Neural cell (in vitro differentiated cells): ENCODE measurements at regions not wholly inside any gene's neighbourhood (a gene's known extent, or its start where the extent isn't known, plus 50 kb on each side); places are given as distances from the start of the nearest gene placed in this dataset.

Experiments
- H2AFZ ChIP-seq: fragments of 200-600, 300-800 bp; sonication (generic), shearing (Covaris generic); 2 replicates; pipeline ENCODE4 v1.6.0; 2014; ENCODE audit warnings: low read depth, mild to moderate bottlenecking, antibody characterized with exemption, low read length, moderate library complexity
- H3F3A ChIP-seq: fragments of 200-600 bp; shearing (Covaris generic); 2 replicates; pipeline ENCODE4 v1.6.1; 2016; ENCODE audit warnings: mild to moderate bottlenecking, moderate library complexity, mixed read lengths, antibody characterized with exemption, low read length; ENCODE audit not compliant: insufficient read depth, poor library complexity, severe bottlenecking
- H3K27ac ChIP-seq: fragments of 200-600, 300-800 bp; sonication (generic), shearing (Covaris generic); 2 replicates; pipeline ENCODE4 v1.5.1; 2014; ENCODE audit warnings: mild to moderate bottlenecking, low read length, moderate library complexity
- H3K27me3 ChIP-seq: fragments of 300-800, 200-600 bp; sonication (generic), shearing (Covaris generic); 2 replicates; pipeline ENCODE4 v1.6.0; 2014; ENCODE audit warnings: mild to moderate bottlenecking, low read depth, low read length, moderate library complexity; ENCODE audit not compliant: insufficient read depth
- H3K36me3 ChIP-seq: fragments of 300-800, 200-600 bp; sonication (generic), shearing (Covaris generic); 2 replicates; pipeline ENCODE4 v1.5.1; 2014; ENCODE audit warnings: mild to moderate bottlenecking, antibody characterized with exemption, low read length, moderate library complexity; ENCODE audit not compliant: insufficient read depth
- H3K4me2 ChIP-seq: fragments of 300-800, 200-600 bp; sonication (generic), shearing (Covaris generic); 2 replicates; pipeline ENCODE4 v1.6.0; 2014; ENCODE audit warnings: mild to moderate bottlenecking, low read length
- H3K4me3 ChIP-seq: fragments of 300-800, 200-600 bp; sonication (generic), shearing (Covaris generic); 2 replicates; pipeline ENCODE4 v1.5.1; 2014; ENCODE audit warnings: mild to moderate bottlenecking, low read length, moderate library complexity
- H3K79me2 ChIP-seq: fragments of 200-600 bp; shearing (Covaris generic); replicated peaks from 2 replicates; pipeline ENCODE4 v1.6.0; 2014; ENCODE audit warnings: mild to moderate bottlenecking, low read length, moderate library complexity; ENCODE audit not compliant: insufficient read depth
- H3K9ac ChIP-seq: fragments of 300-800, 200-600 bp; sonication (generic), shearing (Covaris generic); 2 replicates; pipeline ENCODE4 v1.6.1; 2016; ENCODE audit warnings: mild to moderate bottlenecking, low read length, mixed read lengths
- H3K9me2 ChIP-seq: fragments of 200-600 bp; shearing (Covaris generic); 2 replicates; pipeline ENCODE4 v1.6.1; 2016; ENCODE audit warnings: mild to moderate bottlenecking, low read length, mixed read lengths; ENCODE audit not compliant: insufficient read depth
- H3K9me3 ChIP-seq: fragments of 200-600, 300-800 bp; sonication (generic), shearing (Covaris generic); 2 replicates; pipeline ENCODE4 v1.6.1; 2016; ENCODE audit warnings: mild to moderate bottlenecking, mixed run types, low read length, moderate library complexity, mixed read lengths
- H4K20me1 ChIP-seq: fragments of 200-600 bp; shearing (Covaris generic); 2 replicates; pipeline ENCODE4 v1.6.1; 2016; ENCODE audit warnings: mild to moderate bottlenecking, mixed run types; ENCODE audit not compliant: insufficient read depth
- CTCF ChIP-seq: fragments of 450-650 bp; IDR thresholded peaks from 2 replicates; pipeline ENCODE4 v1.5.1; 2014; ENCODE audit warnings: antibody characterized with exemption, mild to moderate bottlenecking, moderate library complexity; ENCODE audit not compliant: poor library complexity, severe bottlenecking
- MXI1 ChIP-seq: fragments of 450-650 bp; conservative IDR thresholded peaks from 2 replicates; pipeline ENCODE4 v1.6.1; 2014; ENCODE audit warnings: antibody characterized with exemption, mild to moderate bottlenecking; ENCODE audit not compliant: poor library complexity, severe bottlenecking
- POLR2AphosphoS5 ChIP-seq: IDR thresholded peaks from 2 replicates; pipeline ENCODE4 v1.6.1; 2012
- REST ChIP-seq: IDR thresholded peaks from 2 replicates; pipeline ENCODE4 v1.6.1; 2012; ENCODE audit warnings: borderline replicate concordance
- SMC3 ChIP-seq: fragments of 450-650 bp; conservative IDR thresholded peaks from 2 replicates; pipeline ENCODE4 v1.6.1; 2014; ENCODE audit warnings: antibody characterized with exemption, mild to moderate bottlenecking, moderate library complexity; ENCODE audit not compliant: poor library complexity

- no peak overlapping the region for H3K27ac ChIP-seq
- no peaks in the 10 kb centered on the region for H3K36me3 ChIP-seq
- H4K20me1 ChIP-seq, result no peaks in the 10 kb centered on the region
- no peak overlapping the region for H3K9ac ChIP-seq
- no peaks in the 10 kb centered on the region for H3K27me3 ChIP-seq
- no peak overlapping the region for H3K4me2 ChIP-seq
- H3K79me2 ChIP-seq, result no peaks in the 10 kb centered on the region
- no peaks in the 10 kb centered on the region for H3K9me3 ChIP-seq
- H3K9me2 ChIP-seq, result no peaks in the 10 kb centered on the region
- TF ChIP-seq POLR2AphosphoS5 (no peak), SMC3 (no peak)
- H3F3A ChIP-seq, result peaks cover 3% of the 10 kb centered on the region
- H2AFZ ChIP-seq, result no peak overlapping the region
- H3K4me3 ChIP-seq, result no peak overlapping the region
These were observed 84.0 kb upstream of the TNRC6C start for GRCh38 chr17:77874303-77875050.

- Histone ChIP-seq H3K27me3 (no peaks in the 10 kb centered on the region), H3K27ac (no peak overlapping the region), H4K20me1 (no peaks in the 10 kb centered on the region), H3K9me3 (no peaks in the 10 kb centered on the region), H3K9me2 (no peaks in the 10 kb centered on the region), H3K79me2 (no peaks in the 10 kb centered on the region), H3K4me3 (no peak overlapping the region), H3F3A (peaks cover 3% of the 10 kb centered on the region), H3K4me2 (no peak overlapping the region), H2AFZ (no peak overlapping the region), H3K9ac (no peak overlapping the region), H3K36me3 (no peaks in the 10 kb centered on the region)
- no peak for TF ChIP-seq REST
These were observed 83.3 kb upstream of the TNRC6C start for GRCh38 chr17:77875051-77875780.

GRCh38 chr17:77875881-77876509 is 82.5 kb upstream of the TNRC6C start:
- Histone ChIP-seq H3K9ac (no peak overlapping the region), H4K20me1 (no peaks in the 10 kb centered on the region), H3F3A (peaks cover 3% of the 10 kb centered on the region), H3K79me2 (no peaks in the 10 kb centered on the region), H3K36me3 (no peaks in the 10 kb centered on the region), H3K4me3 (no peak overlapping the region), H3K4me2 (no peak overlapping the region), H2AFZ (no peak overlapping the region), H3K27me3 (no peaks in the 10 kb centered on the region), H3K9me3 (no peaks in the 10 kb centered on the region), H3K27ac (no peak overlapping the region), H3K9me2 (no peaks in the 10 kb centered on the region)
- TF ChIP-seq CTCF (no peak), MXI1 (no peak), POLR2AphosphoS5 (no peak)
